Panc1 (cell line): ENCODE measurements at regions not wholly inside any gene's neighbourhood (a gene's known extent, or its start where the extent isn't known, plus 50 kb on each side); places are given as distances from the start of the nearest gene placed in this dataset.

Source experiments
- SIN3A ChIP-seq: IDR thresholded peaks from 2 replicates; pipeline ENCODE4 v1.6.1; 2012; ENCODE audit warnings: low read depth, mild to moderate bottlenecking, low read length, moderate library complexity, borderline replicate concordance; ENCODE audit not compliant: insufficient read depth
- TF ChIP-seq, protein P1 (sequence below): fragments of 450-650 bp; IDR thresholded peaks from 2 replicates; pipeline ENCODE4 v1.5.1; 2017; ENCODE audit warnings: mild to moderate bottlenecking
- TF ChIP-seq, protein P2 (sequence below), 2 experiments: IDR thresholded peaks; 2 replicates each; pipeline ENCODE4 v1.6.1; 2011 to 2012; ENCODE audit warnings: low read depth in 2 of 2, control low read depth in 1 of 2, low read length in 1 of 2, mild to moderate bottlenecking in 1 of 2, moderate library complexity in 1 of 2; ENCODE audit not compliant: insufficient read depth in 1 of 2

DNA sequence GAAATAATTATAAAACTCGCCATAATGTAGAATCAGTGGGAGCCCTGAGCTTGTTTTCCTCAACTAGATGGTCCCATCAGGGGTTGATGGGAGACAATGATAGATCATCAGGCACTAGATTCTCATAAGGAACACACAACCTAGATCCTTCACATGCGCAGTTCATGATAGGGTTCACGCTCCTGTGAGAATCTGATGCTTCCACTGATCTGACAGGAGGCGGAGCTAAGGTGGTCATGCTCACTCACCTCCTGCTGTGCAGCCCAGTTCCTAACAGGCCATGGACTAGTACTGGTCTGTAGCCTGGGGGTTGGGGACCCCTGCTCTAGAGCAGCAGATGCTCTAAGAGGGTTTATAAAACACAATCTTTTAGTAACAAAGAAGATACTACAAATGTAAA, 183.6 kb downstream of the ANXA2 start:
- TF ChIP-seq, protein P1, sequence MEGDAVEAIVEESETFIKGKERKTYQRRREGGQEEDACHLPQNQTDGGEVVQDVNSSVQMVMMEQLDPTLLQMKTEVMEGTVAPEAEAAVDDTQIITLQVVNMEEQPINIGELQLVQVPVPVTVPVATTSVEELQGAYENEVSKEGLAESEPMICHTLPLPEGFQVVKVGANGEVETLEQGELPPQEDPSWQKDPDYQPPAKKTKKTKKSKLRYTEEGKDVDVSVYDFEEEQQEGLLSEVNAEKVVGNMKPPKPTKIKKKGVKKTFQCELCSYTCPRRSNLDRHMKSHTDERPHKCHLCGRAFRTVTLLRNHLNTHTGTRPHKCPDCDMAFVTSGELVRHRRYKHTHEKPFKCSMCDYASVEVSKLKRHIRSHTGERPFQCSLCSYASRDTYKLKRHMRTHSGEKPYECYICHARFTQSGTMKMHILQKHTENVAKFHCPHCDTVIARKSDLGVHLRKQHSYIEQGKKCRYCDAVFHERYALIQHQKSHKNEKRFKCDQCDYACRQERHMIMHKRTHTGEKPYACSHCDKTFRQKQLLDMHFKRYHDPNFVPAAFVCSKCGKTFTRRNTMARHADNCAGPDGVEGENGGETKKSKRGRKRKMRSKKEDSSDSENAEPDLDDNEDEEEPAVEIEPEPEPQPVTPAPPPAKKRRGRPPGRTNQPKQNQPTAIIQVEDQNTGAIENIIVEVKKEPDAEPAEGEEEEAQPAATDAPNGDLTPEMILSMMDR, result no peak
- TF ChIP-seq, protein P2, sequence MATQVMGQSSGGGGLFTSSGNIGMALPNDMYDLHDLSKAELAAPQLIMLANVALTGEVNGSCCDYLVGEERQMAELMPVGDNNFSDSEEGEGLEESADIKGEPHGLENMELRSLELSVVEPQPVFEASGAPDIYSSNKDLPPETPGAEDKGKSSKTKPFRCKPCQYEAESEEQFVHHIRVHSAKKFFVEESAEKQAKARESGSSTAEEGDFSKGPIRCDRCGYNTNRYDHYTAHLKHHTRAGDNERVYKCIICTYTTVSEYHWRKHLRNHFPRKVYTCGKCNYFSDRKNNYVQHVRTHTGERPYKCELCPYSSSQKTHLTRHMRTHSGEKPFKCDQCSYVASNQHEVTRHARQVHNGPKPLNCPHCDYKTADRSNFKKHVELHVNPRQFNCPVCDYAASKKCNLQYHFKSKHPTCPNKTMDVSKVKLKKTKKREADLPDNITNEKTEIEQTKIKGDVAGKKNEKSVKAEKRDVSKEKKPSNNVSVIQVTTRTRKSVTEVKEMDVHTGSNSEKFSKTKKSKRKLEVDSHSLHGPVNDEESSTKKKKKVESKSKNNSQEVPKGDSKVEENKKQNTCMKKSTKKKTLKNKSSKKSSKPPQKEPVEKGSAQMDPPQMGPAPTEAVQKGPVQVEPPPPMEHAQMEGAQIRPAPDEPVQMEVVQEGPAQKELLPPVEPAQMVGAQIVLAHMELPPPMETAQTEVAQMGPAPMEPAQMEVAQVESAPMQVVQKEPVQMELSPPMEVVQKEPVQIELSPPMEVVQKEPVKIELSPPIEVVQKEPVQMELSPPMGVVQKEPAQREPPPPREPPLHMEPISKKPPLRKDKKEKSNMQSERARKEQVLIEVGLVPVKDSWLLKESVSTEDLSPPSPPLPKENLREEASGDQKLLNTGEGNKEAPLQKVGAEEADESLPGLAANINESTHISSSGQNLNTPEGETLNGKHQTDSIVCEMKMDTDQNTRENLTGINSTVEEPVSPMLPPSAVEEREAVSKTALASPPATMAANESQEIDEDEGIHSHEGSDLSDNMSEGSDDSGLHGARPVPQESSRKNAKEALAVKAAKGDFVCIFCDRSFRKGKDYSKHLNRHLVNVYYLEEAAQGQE (IDR thresholded peaks at IDR 0.05; ENCODE audit: insufficient read depth in 1 of 2, low read depth in 2 of 2, low read length in 1 of 2), result no peak
- TF ChIP-seq SIN3A, result no peak
